ENCODE measurements at regions not wholly inside any gene's neighbourhood (a gene's known extent, or its start where the extent isn't known, plus 50 kb on each side); places are given as distances from the start of the nearest gene placed in this dataset.

- no peak for DNase-seq (ENCODE audit: low read depth)
These were observed 62.7 kb upstream of the IGFBP3 start for GRCh38 chr7:45983720-45984255.

- DNase-seq (ENCODE audit: low read depth) = no peak
These were observed 62.0 kb upstream of the IGFBP3 start for GRCh38 chr7:45982907-45983719.

- DNase-seq (ENCODE audit: low read depth) = no peak
These were observed 61.1 kb upstream of the IGFBP3 start for GRCh38 chr7:45982132-45982531.

DNA sequence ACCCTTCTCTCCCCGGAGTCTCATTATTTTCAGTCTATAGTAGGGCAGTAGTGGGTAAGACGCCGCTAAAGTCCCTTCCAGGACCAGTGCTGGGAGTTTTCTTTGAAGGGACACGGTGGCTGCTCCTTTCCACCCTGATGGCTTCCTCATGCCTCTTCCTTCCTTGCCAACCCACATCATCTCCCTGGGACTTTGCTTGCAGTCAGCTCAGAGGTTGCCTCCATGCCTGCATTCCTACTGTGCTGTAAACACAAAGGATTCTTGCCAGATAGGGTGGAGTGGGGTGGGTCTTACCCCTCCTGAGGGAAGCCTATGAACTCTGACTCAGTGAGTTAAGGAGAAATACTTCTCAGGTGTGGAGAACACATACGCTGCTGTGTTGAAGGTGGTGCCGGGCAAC lies 59.9 kb upstream of the IGFBP3 start:
- DNase-seq (ENCODE audit: low read depth) = no peak

GRCh38 chr7:45980181-45980905 lies 59.3 kb upstream of the IGFBP3 start:
- DNase-seq (ENCODE audit: low read depth) = no peak

GRCh38 chr7:45979275-45980180 lies 58.5 kb upstream of the IGFBP3 start:
- no peak for DNase-seq (ENCODE audit: low read depth)

DNA sequence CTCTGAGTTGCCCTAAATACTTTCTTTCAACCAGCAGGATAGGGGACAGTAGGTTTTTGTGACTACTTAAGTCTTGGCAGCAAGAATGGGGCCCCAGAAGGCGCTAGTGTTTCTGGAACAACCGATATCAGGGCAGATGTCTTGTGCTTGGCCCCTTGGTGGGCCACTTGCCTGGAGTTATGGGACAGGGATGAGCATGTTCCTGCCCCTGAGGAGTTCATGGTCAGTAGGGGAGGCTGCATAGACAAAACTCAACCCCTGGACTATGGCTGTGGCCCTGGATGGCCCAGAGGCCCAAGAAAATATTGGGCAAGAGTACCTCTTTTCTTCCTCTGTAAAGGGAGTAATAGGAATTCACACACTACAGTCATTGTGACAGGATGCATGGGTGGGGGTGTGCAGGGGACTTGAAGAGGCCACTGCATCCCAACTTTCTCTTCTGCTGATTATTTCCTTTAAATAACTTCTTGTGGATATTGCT lies 57.7 kb upstream of the IGFBP3 start:
- no peak for DNase-seq (ENCODE audit: low read depth)

DNA sequence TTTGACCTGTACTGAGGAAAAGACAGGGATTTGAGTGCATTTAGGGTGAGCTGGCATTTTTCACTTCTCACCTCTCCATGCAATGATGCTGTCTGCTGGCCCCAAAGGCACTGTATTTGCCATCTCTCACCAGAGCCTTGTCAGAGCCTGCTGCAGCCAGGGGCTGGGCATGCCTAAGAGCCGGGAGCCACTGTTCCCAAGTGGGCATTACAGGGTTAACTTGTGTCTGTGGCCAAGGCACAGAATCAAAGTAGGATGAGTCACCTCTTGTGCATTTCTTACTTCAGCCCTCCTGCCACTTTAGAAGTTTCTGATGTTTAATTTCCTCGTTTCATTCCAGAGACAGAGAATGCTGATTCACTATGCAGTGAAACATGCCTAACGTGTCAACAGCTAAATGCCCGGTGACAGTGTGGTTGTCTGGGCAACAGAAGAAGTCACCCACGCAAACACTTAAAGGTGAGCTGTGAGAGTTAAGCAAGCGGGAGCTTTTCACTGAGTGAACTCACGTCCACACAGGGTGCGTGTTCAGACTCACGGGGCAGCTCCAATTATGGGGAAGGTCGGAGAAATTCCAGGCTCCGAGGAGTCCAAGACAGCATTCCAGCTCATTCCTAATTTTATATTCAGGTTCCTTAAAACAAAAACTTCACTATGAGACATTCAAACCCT lies 57.1 kb upstream of the IGFBP3 start:
- peak; percentile 13 for DNase-seq (ENCODE audit: low read depth)

GRCh38 chr7:45977256-45977780 lies 56.2 kb upstream of the IGFBP3 start:
- no peak for DNase-seq (ENCODE audit: low read depth)

GRCh38 chr7:45976485-45976856 lies 55.4 kb upstream of the IGFBP3 start:
- no peak for DNase-seq (ENCODE audit: low read depth)

DNA sequence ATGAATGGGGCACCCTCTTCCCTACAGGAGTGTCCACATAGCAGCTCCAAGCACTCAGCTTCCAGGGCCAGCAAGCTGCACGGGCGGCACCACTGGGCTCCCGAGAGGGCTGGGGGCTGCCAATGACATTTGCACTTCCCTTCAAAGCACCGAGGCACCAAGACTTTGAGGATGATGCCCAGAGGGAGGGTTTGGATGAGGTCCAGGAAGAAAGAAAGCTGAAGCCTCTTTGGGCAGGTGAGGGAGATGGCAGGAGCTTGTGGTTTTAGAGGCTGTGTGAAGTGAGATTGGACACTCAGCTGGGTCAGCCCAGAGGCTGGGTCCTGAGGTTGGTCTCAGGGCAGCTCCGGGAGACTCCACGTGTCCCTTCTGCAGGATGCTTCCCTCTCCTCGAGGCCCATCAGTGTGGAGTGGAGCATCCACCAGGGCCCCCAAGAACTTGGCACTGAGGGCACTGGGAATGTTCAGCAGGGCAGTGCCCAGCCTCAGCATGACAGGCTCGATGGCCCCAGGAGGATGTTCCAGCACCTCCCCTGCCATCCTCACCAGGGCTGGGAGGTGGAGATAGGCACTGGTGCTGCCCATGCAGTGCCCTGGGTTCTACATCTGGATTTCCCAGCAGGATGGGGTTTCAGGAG lies 54.9 kb upstream of the IGFBP3 start:
- no peak for DNase-seq (ENCODE audit: low read depth)

GRCh38 chr7:45975367-45975766 lies 54.3 kb upstream of the IGFBP3 start:
- no peak for DNase-seq (ENCODE audit: low read depth)

GRCh38 chr7:45974540-45975360 lies 53.7 kb upstream of the IGFBP3 start:
- DNase-seq (ENCODE audit: low read depth) = no peak

DNA sequence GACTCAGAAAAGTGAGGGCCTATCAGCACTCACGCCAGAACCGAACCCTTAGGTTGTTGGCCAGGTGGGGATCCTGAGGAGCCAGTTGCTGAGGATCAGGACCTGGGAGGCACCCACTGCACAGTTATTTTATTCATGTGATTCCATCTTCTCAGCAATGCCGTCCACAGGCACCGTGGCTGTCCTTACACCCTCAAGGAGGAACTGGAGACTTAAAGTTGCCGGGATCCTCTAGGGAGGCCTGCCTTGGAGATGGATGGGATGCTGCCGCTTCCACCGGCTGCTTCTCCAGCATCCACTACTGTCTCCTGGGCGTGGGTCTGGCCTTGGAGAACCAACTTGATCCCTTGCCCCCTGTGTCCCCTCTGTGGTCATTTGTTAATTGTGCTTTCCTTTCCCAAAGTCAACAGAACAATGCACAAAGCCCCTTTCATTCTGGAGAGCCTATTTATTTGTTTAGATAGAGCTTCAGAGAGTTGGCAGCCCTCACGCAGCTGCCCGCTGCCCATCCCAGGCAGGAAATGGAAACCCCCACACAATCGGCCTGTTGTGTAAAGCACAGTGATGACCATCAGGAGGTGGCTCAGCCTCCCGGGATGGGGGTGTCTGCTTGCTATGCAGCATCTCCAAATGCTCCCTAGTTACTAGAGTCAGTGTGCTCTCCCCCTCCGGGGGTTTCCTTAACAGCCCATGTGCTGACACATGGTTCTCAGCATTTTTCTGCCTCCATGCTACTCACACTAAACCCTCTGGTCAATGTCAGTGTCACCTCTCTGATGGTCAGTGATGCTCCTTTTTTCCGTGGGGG lies 52.9 kb upstream of the IGFBP3 start:
- DNase-seq (ENCODE audit: low read depth) = no peak

DNA sequence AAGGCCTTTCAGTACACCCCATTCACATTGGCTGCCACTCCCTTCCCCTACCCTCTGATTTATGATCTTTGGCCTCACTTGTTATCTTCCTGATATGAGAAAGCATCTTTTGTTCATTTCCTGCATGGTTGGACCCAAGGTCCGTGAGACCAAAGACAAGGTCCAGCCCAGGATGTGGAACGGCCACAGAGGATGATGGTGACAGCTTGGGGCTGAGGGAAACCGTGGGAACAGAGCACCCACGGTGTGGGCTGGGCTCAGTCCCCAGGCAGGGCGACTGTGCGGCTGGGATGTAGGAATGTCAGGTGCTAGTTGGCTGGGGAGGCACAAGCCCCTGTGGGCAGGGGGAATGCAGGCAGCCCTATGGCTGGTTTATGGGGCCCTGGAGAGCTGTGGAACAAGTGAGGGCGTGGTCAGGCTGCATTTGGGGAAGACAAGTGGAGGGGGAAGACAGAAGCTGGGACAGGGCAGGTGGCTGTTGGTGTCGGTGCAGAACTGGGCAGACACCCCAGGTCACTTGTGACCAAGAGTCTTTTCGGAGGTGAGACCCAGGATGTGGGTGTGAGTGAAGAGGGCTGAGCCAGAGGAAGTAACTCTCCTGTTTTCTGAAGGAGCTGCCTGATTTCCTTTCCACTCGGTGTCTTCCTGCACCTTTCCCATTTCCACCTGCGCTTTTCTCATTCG lies 51.7 kb upstream of the IGFBP3 start:
- DNase-seq (ENCODE audit: low read depth) = no peak

DNA sequence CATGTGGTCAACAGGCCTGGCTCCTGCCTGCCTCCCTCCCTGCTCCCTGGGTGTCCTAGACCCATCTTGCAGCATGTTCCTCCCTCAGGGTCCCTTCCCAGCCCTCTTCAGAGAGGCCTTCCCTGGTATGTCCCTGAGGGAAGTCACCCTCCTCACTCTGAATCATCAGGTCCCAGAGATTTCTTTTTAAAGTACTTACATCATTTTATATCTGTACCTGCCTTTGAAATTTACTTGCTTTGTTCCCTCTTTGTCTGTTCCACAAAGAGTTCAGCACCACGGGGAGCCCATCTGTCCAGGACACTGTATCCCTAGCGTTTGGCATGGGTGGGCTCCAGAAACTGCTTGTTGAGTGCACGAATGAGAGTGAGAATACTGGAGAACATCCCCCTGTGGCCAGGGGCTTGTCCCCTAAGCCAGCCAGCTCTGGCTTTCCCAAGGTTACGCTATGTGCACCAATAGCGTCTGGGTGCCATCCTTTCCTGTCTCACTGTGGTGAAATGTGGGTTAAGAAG lies 50.6 kb upstream of the IGFBP3 start:
- DNase-seq (ENCODE audit: low read depth) = no peak

DNA sequence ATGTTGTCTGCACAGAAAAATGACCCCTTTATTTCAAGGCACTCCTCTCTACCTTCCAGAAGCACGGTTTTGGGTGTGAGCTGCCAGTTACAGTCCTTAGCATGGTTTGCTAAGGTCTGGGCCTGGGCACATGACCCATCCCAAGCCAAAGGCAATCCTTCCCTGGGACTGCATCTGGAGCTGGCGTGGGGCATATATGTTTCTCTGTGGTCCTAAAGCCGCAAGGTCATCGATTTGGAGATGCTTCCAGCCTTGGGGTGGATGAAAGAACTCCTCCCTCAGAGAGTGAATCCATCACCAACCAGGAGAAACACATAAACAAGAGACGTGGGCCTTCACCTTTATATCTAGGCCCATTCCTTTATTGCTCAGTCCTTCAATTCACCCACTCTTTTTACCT lies 50.1 kb upstream of the IGFBP3 start:
- DNase-seq (ENCODE audit: low read depth) = no peak
